IMR-90 (cell line): ENCODE measurements at regions not wholly inside any gene's neighbourhood (a gene's known extent, or its start where the extent isn't known, plus 50 kb on each side); places are given as distances from the start of the nearest gene placed in this dataset.

Source experiments
- CEBPB ChIP-seq: IDR thresholded peaks from 2 replicates; pipeline ENCODE4 v1.6.1; 2012; ENCODE audit warnings: low read depth, low read length, improper control_type of control experiment
- MAZ ChIP-seq: IDR thresholded peaks from 2 replicates; pipeline ENCODE4 v1.6.1; 2012; ENCODE audit warnings: low read depth, mild to moderate bottlenecking, low read length, improper control_type of control experiment, moderate library complexity, borderline replicate concordance
- MXI1 ChIP-seq: IDR thresholded peaks from 2 replicates; pipeline ENCODE4 v1.6.1; 2012; ENCODE audit warnings: low read depth, mild to moderate bottlenecking, low read length, moderate library complexity, borderline replicate concordance
- RFX5 ChIP-seq: IDR thresholded peaks from 2 replicates; pipeline ENCODE4 v1.8.0; 2012; ENCODE audit warnings: low read depth, mild to moderate bottlenecking, low read length, moderate library complexity
- TF ChIP-seq, protein P1 (sequence below): conservative IDR thresholded peaks from 2 replicates; pipeline ENCODE4 v1.5.1; 2012; ENCODE audit warnings: mild to moderate bottlenecking, low read depth, low read length, improper control_type of control experiment

DNA sequence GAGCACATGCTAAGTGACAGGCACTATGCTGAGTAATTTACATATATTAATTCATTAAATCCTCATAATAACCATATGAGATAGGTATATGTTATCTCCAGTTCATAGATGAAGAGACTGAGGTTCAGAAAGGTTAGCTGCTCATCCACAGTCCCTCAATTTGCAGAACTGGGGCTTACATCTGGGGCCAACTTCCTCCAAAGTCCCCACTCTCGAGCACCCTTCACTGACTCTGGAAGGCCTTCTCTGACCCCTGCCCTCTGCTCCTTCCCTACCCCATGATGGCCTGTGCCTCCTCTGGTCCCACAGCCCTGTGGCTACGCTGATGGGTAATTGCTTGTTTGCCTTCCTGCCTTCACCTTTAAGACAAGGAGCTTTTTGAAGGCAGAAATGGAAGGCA lies 71.6 kb downstream of the C5orf15 start:
- TF ChIP-seq MAZ (no peak), RFX5 (no peak), MXI1 (no peak), CEBPB (no peak)
- TF ChIP-seq, protein P1, sequence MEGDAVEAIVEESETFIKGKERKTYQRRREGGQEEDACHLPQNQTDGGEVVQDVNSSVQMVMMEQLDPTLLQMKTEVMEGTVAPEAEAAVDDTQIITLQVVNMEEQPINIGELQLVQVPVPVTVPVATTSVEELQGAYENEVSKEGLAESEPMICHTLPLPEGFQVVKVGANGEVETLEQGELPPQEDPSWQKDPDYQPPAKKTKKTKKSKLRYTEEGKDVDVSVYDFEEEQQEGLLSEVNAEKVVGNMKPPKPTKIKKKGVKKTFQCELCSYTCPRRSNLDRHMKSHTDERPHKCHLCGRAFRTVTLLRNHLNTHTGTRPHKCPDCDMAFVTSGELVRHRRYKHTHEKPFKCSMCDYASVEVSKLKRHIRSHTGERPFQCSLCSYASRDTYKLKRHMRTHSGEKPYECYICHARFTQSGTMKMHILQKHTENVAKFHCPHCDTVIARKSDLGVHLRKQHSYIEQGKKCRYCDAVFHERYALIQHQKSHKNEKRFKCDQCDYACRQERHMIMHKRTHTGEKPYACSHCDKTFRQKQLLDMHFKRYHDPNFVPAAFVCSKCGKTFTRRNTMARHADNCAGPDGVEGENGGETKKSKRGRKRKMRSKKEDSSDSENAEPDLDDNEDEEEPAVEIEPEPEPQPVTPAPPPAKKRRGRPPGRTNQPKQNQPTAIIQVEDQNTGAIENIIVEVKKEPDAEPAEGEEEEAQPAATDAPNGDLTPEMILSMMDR, result no peak
